Astrocyte (in vitro differentiated cells and primary cell): ENCODE measurements at regions not wholly inside any gene's neighbourhood (a gene's known extent, or its start where the extent isn't known, plus 50 kb on each side); places are given as distances from the start of the nearest gene placed in this dataset.

Source experiments
- DNase-seq: peaks from one replicate; pipeline ENCODE4 v3.0.0-alpha.2; 2010; ENCODE audit warnings: low read depth
- FAIRE-seq: peaks from 2 replicates; lab custom pipeline; 2011; peaks lifted over from hg19 to GRCh38; lab: Jason Lieb, UNC
- H2AFZ ChIP-seq: 2 replicates; pipeline ENCODE4 v1.6.0; 2012; ENCODE audit warnings: low read depth, low read length, inconsistent platforms
- H3K27ac ChIP-seq: 2 replicates; pipeline ENCODE4 v1.5.1; 2011; ENCODE audit warnings: low read depth, low read length, inconsistent platforms
- H3K27me3 ChIP-seq: 2 replicates; pipeline ENCODE4 v1.6.0; 2011; ENCODE audit warnings: low read length, inconsistent platforms; ENCODE audit not compliant: insufficient read depth
- H3K36me3 ChIP-seq: 2 replicates; pipeline ENCODE4 v1.5.1; 2011; ENCODE audit warnings: low read length, inconsistent platforms; ENCODE audit not compliant: insufficient read depth
- H3K4me1 ChIP-seq: 2 replicates; pipeline ENCODE4 v1.5.1; 2011; ENCODE audit warnings: low read length, inconsistent platforms; ENCODE audit not compliant: insufficient read depth
- H3K4me2 ChIP-seq: 2 replicates; pipeline ENCODE4 v1.6.0; 2012; ENCODE audit warnings: low read length, inconsistent platforms
- H3K4me3 ChIP-seq: 2 replicates; pipeline ENCODE4 v1.5.1; 2011; ENCODE audit warnings: low read depth, mild to moderate bottlenecking, low read length, inconsistent platforms; ENCODE audit not compliant: insufficient read depth
- H3K79me2 ChIP-seq: 2 replicates; pipeline ENCODE4 v1.6.0; 2012; ENCODE audit warnings: mild to moderate bottlenecking, low read length, inconsistent platforms; ENCODE audit not compliant: insufficient read depth
- H3K9ac ChIP-seq: 2 replicates; pipeline ENCODE4 v1.6.0; 2012; ENCODE audit warnings: mild to moderate bottlenecking, low read length, inconsistent platforms
- H3K9me3 ChIP-seq: 2 replicates; pipeline ENCODE4 v1.5.1; 2012; ENCODE audit warnings: low read depth, mild to moderate bottlenecking, low read length, inconsistent platforms; ENCODE audit not compliant: insufficient read depth
- H4K20me1 ChIP-seq: 2 replicates; pipeline ENCODE4 v1.6.0; 2012; ENCODE audit warnings: low read length, inconsistent platforms; ENCODE audit not compliant: insufficient read depth
- H3K27ac Mint-ChIP-seq: one replicate; pipeline ENCODE4 v1.8.0; 2021; ENCODE audit warnings: mild to moderate bottlenecking, mixed read lengths; ENCODE audit not compliant: unreplicated experiment
- H3K27me3 Mint-ChIP-seq: one replicate; pipeline ENCODE4 v1.8.0; 2021; ENCODE audit warnings: low read depth, mixed read lengths; ENCODE audit not compliant: unreplicated experiment
- H3K36me3 Mint-ChIP-seq: one replicate; pipeline ENCODE4 v1.8.0; 2021; ENCODE audit warnings: low read depth, mixed read lengths; ENCODE audit not compliant: unreplicated experiment
- H3K4me1 Mint-ChIP-seq: one replicate; pipeline ENCODE4 v1.8.0; 2021; ENCODE audit warnings: low read depth, mixed read lengths; ENCODE audit not compliant: unreplicated experiment
- H3K4me3 Mint-ChIP-seq: one replicate; pipeline ENCODE4 v1.8.0; 2021; ENCODE audit warnings: mild to moderate bottlenecking, moderate library complexity, mixed read lengths; ENCODE audit not compliant: unreplicated experiment
- H3K9me3 Mint-ChIP-seq: one replicate; pipeline ENCODE4 v1.8.0; 2021; ENCODE audit warnings: mild to moderate bottlenecking, mixed read lengths; ENCODE audit not compliant: unreplicated experiment
- CTCF ChIP-seq: IDR thresholded peaks from 2 replicates; pipeline ENCODE4 v1.5.1; 2011; ENCODE audit warnings: low read depth, mild to moderate bottlenecking, inconsistent platforms, low read length, moderate library complexity; ENCODE audit not compliant: insufficient read depth
- EZH2 ChIP-seq: IDR thresholded peaks from 2 replicates; pipeline ENCODE4 v1.6.1; 2012; ENCODE audit warnings: mild to moderate bottlenecking, low read length, inconsistent platforms; ENCODE audit not compliant: insufficient read depth

- peaks cover 55% of the 10 kb centered on the region for H3K4me1 Mint-ChIP-seq
- H3K4me1 ChIP-seq: peaks cover 9% of the 10 kb centered on the region
- H3K27me3 ChIP-seq: no peaks in the 10 kb centered on the region
- no peaks in the 10 kb centered on the region for H3K79me2 ChIP-seq
- no peaks in the 10 kb centered on the region for H4K20me1 ChIP-seq
- DNase-seq: peak; percentile 78
- no peak overlapping the region for H3K4me2 ChIP-seq
- no peaks in the 10 kb centered on the region for H3K27me3 Mint-ChIP-seq
- no peaks in the 10 kb centered on the region for H3K36me3 Mint-ChIP-seq
- FAIRE-seq: no peak
- H3K9me3 Mint-ChIP-seq: no peaks in the 10 kb centered on the region
- H3K27ac ChIP-seq: no peak overlapping the region
- H3K9ac ChIP-seq: no peak overlapping the region
- TF ChIP-seq EZH2: no peak
- TF ChIP-seq CTCF: no peak
- H2AFZ ChIP-seq: no peak overlapping the region
- no peaks in the 10 kb centered on the region for H3K9me3 ChIP-seq
- H3K27ac Mint-ChIP-seq: no peak overlapping the region
- H3K4me3 ChIP-seq: no peak overlapping the region
- no peak overlapping the region for H3K4me3 Mint-ChIP-seq
- H3K36me3 ChIP-seq: no peaks in the 10 kb centered on the region
These were observed 70.3 kb upstream of the DSG1 start for GRCh38 chr18:31247574-31248199.

DNA sequence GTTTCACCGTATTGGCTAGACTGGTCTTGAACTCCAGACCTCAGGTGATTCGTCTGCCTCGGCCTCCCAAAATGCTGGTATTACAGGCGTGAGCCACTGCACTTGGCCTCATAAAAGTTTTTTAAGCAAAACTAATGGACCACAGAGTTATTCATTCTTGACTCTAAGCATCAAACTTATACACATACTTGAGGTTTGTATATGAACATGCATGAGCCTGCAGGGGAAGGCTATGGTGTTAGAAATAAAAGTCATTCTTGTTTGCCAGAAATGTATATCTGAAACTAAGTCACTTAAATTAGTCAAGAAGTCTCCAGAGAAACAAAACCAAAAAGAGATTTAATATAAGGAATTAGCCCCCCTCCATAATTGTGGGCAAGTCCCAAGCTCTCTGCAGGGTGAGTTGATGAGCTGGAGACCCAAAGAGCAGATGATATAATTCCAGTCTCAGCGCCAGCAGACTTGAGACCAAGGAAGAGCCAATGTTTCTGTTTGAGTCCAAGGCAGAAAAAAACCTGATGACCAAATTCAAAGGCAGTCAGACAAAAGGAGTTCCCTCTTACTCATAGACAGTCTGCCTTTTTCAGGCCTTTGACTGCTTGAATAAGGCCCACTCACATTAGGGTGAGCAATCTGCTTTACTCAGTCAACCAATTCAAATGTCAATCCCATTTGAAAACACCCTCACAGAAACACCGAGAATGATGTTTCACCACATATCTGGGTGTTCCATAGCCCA lies 69.0 kb upstream of the DSG1 start:
- Mint-ChIP-seq H3K4me1 (peaks cover 48% of the 10 kb centered on the region), H3K36me3 (no peaks in the 10 kb centered on the region), H3K27ac (peak overlapping the region; percentile 93), H3K4me3 (no peak overlapping the region), H3K27me3 (no peaks in the 10 kb centered on the region), H3K9me3 (no peaks in the 10 kb centered on the region)
- H3K4me2 ChIP-seq: peak overlapping the region; percentile 24
- H3K27me3 ChIP-seq: no peaks in the 10 kb centered on the region
- TF ChIP-seq EZH2 (no peak), CTCF (no peak)
- H2AFZ ChIP-seq: no peak overlapping the region
- H3K9me3 ChIP-seq: no peaks in the 10 kb centered on the region
- no peak overlapping the region for H3K4me3 ChIP-seq
- FAIRE-seq (no peak), DNase-seq (peak; percentile 89)
- no peaks in the 10 kb centered on the region for H4K20me1 ChIP-seq
- no peaks in the 10 kb centered on the region for H3K79me2 ChIP-seq
- H3K36me3 ChIP-seq: no peaks in the 10 kb centered on the region
- H3K9ac ChIP-seq: no peak overlapping the region
- H3K4me1 ChIP-seq: peaks cover 9% of the 10 kb centered on the region
- peak overlapping the region; percentile 29 for H3K27ac ChIP-seq

GRCh38 chr18:31250902-31251301 lies 67.1 kb upstream of the DSG1 start:
- Mint-ChIP-seq H3K9me3 (no peaks in the 10 kb centered on the region), H3K4me3 (no peak overlapping the region), H3K27ac (peak overlapping the region; percentile 83), H3K27me3 (no peaks in the 10 kb centered on the region), H3K36me3 (no peaks in the 10 kb centered on the region), H3K4me1 (peaks cover 33% of the 10 kb centered on the region)
- no peak overlapping the region for H3K4me2 ChIP-seq
- no peak for TF ChIP-seq EZH2
- no peak for TF ChIP-seq CTCF
- H2AFZ ChIP-seq: no peak overlapping the region
- H3K79me2 ChIP-seq: no peaks in the 10 kb centered on the region
- DNase-seq: no peak
- H3K4me1 ChIP-seq: no peaks in the 10 kb centered on the region
- H4K20me1 ChIP-seq: no peaks in the 10 kb centered on the region
- no peak overlapping the region for H3K27ac ChIP-seq
- H3K9me3 ChIP-seq: no peaks in the 10 kb centered on the region
- no peaks in the 10 kb centered on the region for H3K27me3 ChIP-seq
- H3K36me3 ChIP-seq: no peaks in the 10 kb centered on the region
- H3K4me3 ChIP-seq: no peak overlapping the region
- no peak for FAIRE-seq
- no peak overlapping the region for H3K9ac ChIP-seq
